Right ventricle myocardium inferior (tissue), 1 donor: ENCODE measurements at regions not wholly inside any gene's neighbourhood (a gene's known extent, or its start where the extent isn't known, plus 50 kb on each side); places are given as distances from the start of the nearest gene placed in this dataset.

ENCODE experiments used
- ATAC-seq: fragments of 200-7000 bp; cut with Tn5 transposase; one replicate; pipeline ENCODE4 v1.9.1; 2020; ENCODE audit warnings: mild to moderate bottlenecking, moderate library complexity
- DNase-seq: peaks from one replicate; pipeline ENCODE4 v3.0.0; 2021; ENCODE audit errors: missing footprints
- intact Hi-C: fragments of 100-400 bp; cut with DNase I; formaldehyde crosslinking; loops from one replicate; pipeline ENCODE4 v1.11.0; 2022
- donor health status: DM: no; HTN: yes; CAD: no; lungs with severe emphysema.

- ATAC-seq (no peak), DNase-seq (no peak)
- intact Hi-C loops, result no loop called here
Measured at GRCh38 chr12:118589162-118589561, 212.8 kb downstream of the SUDS3 start.

GRCh38 chr12:118590406-118591150 lies 214.2 kb downstream of the SUDS3 start:
- intact Hi-C loops, result no loop called here
- DNase-seq (no peak), ATAC-seq (no peak)

GRCh38 chr12:118603610-118604361 lies 227.4 kb downstream of the SUDS3 start:
- no peak for ATAC-seq
- DNase-seq, result no peak
- intact Hi-C loops, result no loop called here

- DNase-seq (no peak), ATAC-seq (peak; percentile 33)
- intact Hi-C loops, result no loop called here
Measured at GRCh38 chr12:118606690-118607089, 230.3 kb downstream of the SUDS3 start.

- intact Hi-C loops, result loop anchor here (2.0 kb wide), 1 partner anchor 161 kb away; no protein-coding TSS in a partner anchor
- no peak for DNase-seq
- no peak for ATAC-seq
Measured at GRCh38 chr12:118607831-118608230, 231.5 kb downstream of the SUDS3 start.

GRCh38 chr12:118608770-118609344 lies 232.5 kb downstream of the SUDS3 start:
- DNase-seq (no peak), ATAC-seq (no peak)
- intact Hi-C loops, result loop anchor here (2.0 kb wide), 1 partner anchor 162 kb away; no protein-coding TSS in a partner anchor

GRCh38 chr12:118611295-118611694 lies 234.9 kb downstream of the SUDS3 start:
- intact Hi-C loops, result no loop called here
- DNase-seq (no peak), ATAC-seq (no peak)

GRCh38 chr12:118611770-118612169 lies 235.4 kb downstream of the SUDS3 start:
- no peak for DNase-seq
- intact Hi-C loops, result no loop called here
- ATAC-seq, result no peak

- no peak for DNase-seq
- intact Hi-C loops, result no loop called here
Measured at GRCh38 chr12:118617611-118618450, 241.5 kb downstream of the SUDS3 start.

GRCh38 chr12:118618695-118619094 lies 242.3 kb downstream of the SUDS3 start:
- DNase-seq, result no peak
- intact Hi-C loops, result no loop called here
- no peak for ATAC-seq

More at GRCh38 chr12:118617611-118618450, 241.5 kb downstream of the SUDS3 start:
- no peak for ATAC-seq

- DNase-seq, result no peak
- intact Hi-C loops, result no loop called here
- ATAC-seq, result peak; percentile 95
Measured at GRCh38 chr12:118625050-118625675, 248.8 kb downstream of the SUDS3 start.

- DNase-seq (no peak), ATAC-seq (no peak)
- intact Hi-C loops, result no loop called here
Measured at GRCh38 chr12:118633071-118633470, 256.7 kb downstream of the SUDS3 start.

- intact Hi-C loops, result no loop called here
- no peak for DNase-seq
- no peak for ATAC-seq
Measured at GRCh38 chr12:118635276-118635675, 258.9 kb downstream of the SUDS3 start.

- DNase-seq, result no peak
- intact Hi-C loops, result no loop called here
- no peak for ATAC-seq
Measured at GRCh38 chr12:118637767-118638370, 261.5 kb downstream of the SUDS3 start.

- intact Hi-C loops, result no loop called here
- no peak for DNase-seq
- no peak for ATAC-seq
Measured at GRCh38 chr12:118641249-118641648, 264.9 kb downstream of the SUDS3 start.

GRCh38 chr12:118645219-118645618 lies 268.9 kb downstream of the SUDS3 start:
- DNase-seq, result no peak
- intact Hi-C loops, result no loop called here

GRCh38 chr12:118649765-118650585 lies 273.6 kb downstream of the SUDS3 start:
- DNase-seq (no peak), ATAC-seq (no peak)
- intact Hi-C loops, result no loop called here

More at GRCh38 chr12:118645219-118645618, 268.9 kb downstream of the SUDS3 start:
- no peak for ATAC-seq
